GM19099 (cell line): ENCODE measurements at regions not wholly inside any gene's neighbourhood (a gene's known extent, or its start where the extent isn't known, plus 50 kb on each side); places are given as distances from the start of the nearest gene placed in this dataset.

Experiments
- POLR2A ChIP-seq: IDR thresholded peaks from 3 replicates; pipeline ENCODE4 v1.6.1; 2011; ENCODE audit warnings: low read depth; ENCODE audit not compliant: insufficient read length; ENCODE audit errors: extremely low read depth

- no peak for TF ChIP-seq POLR2A
These were observed 381.8 kb upstream of the SORCS1 start for GRCh38 chr10:107546284-107546683.

GRCh38 chr10:107545717-107546116 is 381.2 kb upstream of the SORCS1 start:
- no peak for TF ChIP-seq POLR2A

- no peak for TF ChIP-seq POLR2A
These were observed 380.4 kb upstream of the SORCS1 start for GRCh38 chr10:107544706-107545520.

- no peak for TF ChIP-seq POLR2A
These were observed 378.1 kb upstream of the SORCS1 start for GRCh38 chr10:107542607-107543006.

- TF ChIP-seq POLR2A, result no peak
These were observed 377.5 kb upstream of the SORCS1 start for GRCh38 chr10:107542016-107542415.

- no peak for TF ChIP-seq POLR2A
These were observed 376.5 kb upstream of the SORCS1 start for GRCh38 chr10:107540981-107541380.

GRCh38 chr10:107529350-107529749 is 364.8 kb upstream of the SORCS1 start:
- TF ChIP-seq POLR2A, result no peak

GRCh38 chr10:107520348-107520747 is 355.8 kb upstream of the SORCS1 start:
- TF ChIP-seq POLR2A, result no peak

- TF ChIP-seq POLR2A, result no peak
These were observed 353.3 kb upstream of the SORCS1 start for GRCh38 chr10:107517811-107518210.

GRCh38 chr10:107516349-107516748 is 351.8 kb upstream of the SORCS1 start:
- no peak for TF ChIP-seq POLR2A

GRCh38 chr10:107502229-107502985 is 337.9 kb upstream of the SORCS1 start:
- no peak for TF ChIP-seq POLR2A

- TF ChIP-seq POLR2A, result no peak
These were observed 334.5 kb upstream of the SORCS1 start for GRCh38 chr10:107498983-107499382.

- TF ChIP-seq POLR2A, result no peak
These were observed 332.5 kb upstream of the SORCS1 start for GRCh38 chr10:107497024-107497423.

GRCh38 chr10:107496594-107496993 is 332.1 kb upstream of the SORCS1 start:
- no peak for TF ChIP-seq POLR2A

- TF ChIP-seq POLR2A, result no peak
These were observed 327.9 kb upstream of the SORCS1 start for GRCh38 chr10:107492389-107492788.

GRCh38 chr10:107490389-107490788 is 325.9 kb upstream of the SORCS1 start:
- TF ChIP-seq POLR2A, result no peak
